Fibroblast of pulmonary artery (primary cell): ENCODE measurements at regions not wholly inside any gene's neighbourhood (a gene's known extent, or its start where the extent isn't known, plus 50 kb on each side); places are given as distances from the start of the nearest gene placed in this dataset.

ENCODE experiments used
- DNase-seq: peaks from one replicate; pipeline ENCODE4 v3.0.0-alpha.2; 2010; ENCODE audit warnings: low read depth
- H3K4me3 ChIP-seq: replicated peaks from 2 replicates; pipeline ENCODE4 v1.5.1; 2011; ENCODE audit warnings: low read depth, mild to moderate bottlenecking, control low read depth, low read length, moderate library complexity
- CTCF ChIP-seq: IDR thresholded peaks from 2 replicates; pipeline ENCODE4 v1.5.1; 2011; ENCODE audit warnings: mild to moderate bottlenecking, control low read depth, low read length, inconsistent platforms; ENCODE audit errors: missing control alignments

- no peak for TF ChIP-seq CTCF
- no peak overlapping the region for H3K4me3 ChIP-seq
- DNase-seq = peak; percentile 7
Measured at GRCh38 chr13:63161219-63161618, 1745.6 kb upstream of the PCDH20 start.

GRCh38 chr13:63156816-63157215 is 1741.2 kb upstream of the PCDH20 start:
- DNase-seq = no peak
- H3K4me3 ChIP-seq = no peak overlapping the region
- TF ChIP-seq CTCF = no peak

GRCh38 chr13:63149375-63149774 is 1733.7 kb upstream of the PCDH20 start:
- TF ChIP-seq CTCF = no peak
- no peak for DNase-seq
- no peak overlapping the region for H3K4me3 ChIP-seq

- no peak for DNase-seq
- H3K4me3 ChIP-seq = no peak overlapping the region
- no peak for TF ChIP-seq CTCF
Measured at GRCh38 chr13:63139277-63139676, 1723.6 kb upstream of the PCDH20 start.

- TF ChIP-seq CTCF = no peak
- no peak for DNase-seq
- H3K4me3 ChIP-seq = no peak overlapping the region
Measured at GRCh38 chr13:63129995-63130394, 1714.3 kb upstream of the PCDH20 start.

- H3K4me3 ChIP-seq = no peak overlapping the region
- no peak for TF ChIP-seq CTCF
- DNase-seq = no peak
Measured at GRCh38 chr13:63128716-63129115, 1713.1 kb upstream of the PCDH20 start.

- peak; percentile 63 for DNase-seq
- peak; percentile 37 for TF ChIP-seq CTCF
- H3K4me3 ChIP-seq = no peak overlapping the region
Measured at GRCh38 chr13:63124863-63125262, 1709.2 kb upstream of the PCDH20 start.
